ENCODE measurements at regions not wholly inside any gene's neighbourhood (a gene's known extent, or its start where the extent isn't known, plus 50 kb on each side); places are given as distances from the start of the nearest gene placed in this dataset.

DNA sequence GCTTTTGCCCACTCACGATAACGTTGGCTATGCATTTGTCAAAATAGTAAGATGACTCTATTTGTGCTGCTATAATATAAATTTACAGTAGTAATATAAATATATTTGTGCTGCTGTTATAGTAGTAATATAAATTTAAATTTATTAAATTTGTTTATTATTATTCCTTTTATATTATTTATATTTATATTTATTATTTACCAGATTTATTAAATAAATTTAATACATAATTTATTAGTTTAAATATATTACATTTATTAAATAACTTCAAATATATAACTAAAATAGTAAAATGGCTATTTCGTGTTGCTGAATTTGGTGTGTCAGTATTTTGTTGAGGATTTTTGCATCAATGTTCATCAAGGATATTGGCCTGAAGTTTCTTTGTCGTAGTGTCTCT lies 246.5 kb upstream of the FGF16 start:
- Histone ChIP-seq H3K4me1 (no peaks in the 10 kb centered on the region), H3K9me3 (peaks cover 0 to 12% of the 10 kb centered on the region in 2 donors), H3K36me3 (no peaks in the 10 kb centered on the region), H3K4me3 (no peak overlapping the region), H3K27ac (no peak overlapping the region), H3K27me3 (no peaks in the 10 kb centered on the region)
- no peak for DNase-seq
- intact Hi-C loops (cut with DNase I), result no loop called here
- TF ChIP-seq, protein P1, sequence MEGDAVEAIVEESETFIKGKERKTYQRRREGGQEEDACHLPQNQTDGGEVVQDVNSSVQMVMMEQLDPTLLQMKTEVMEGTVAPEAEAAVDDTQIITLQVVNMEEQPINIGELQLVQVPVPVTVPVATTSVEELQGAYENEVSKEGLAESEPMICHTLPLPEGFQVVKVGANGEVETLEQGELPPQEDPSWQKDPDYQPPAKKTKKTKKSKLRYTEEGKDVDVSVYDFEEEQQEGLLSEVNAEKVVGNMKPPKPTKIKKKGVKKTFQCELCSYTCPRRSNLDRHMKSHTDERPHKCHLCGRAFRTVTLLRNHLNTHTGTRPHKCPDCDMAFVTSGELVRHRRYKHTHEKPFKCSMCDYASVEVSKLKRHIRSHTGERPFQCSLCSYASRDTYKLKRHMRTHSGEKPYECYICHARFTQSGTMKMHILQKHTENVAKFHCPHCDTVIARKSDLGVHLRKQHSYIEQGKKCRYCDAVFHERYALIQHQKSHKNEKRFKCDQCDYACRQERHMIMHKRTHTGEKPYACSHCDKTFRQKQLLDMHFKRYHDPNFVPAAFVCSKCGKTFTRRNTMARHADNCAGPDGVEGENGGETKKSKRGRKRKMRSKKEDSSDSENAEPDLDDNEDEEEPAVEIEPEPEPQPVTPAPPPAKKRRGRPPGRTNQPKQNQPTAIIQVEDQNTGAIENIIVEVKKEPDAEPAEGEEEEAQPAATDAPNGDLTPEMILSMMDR (IDR thresholded peaks at IDR 0.05), result no peak
- no peak for ATAC-seq

GRCh38 chrX:77223046-77223445 lies 224.1 kb upstream of the FGF16 start:
- no peaks in the 10 kb centered on the region for H3K36me3 ChIP-seq
- no peak overlapping the region for H3K4me3 ChIP-seq
- no peaks in the 10 kb centered on the region for H3K4me1 ChIP-seq
- TF ChIP-seq, protein P1 (IDR thresholded peaks at IDR 0.05), result no peak
- DNase-seq (no peak), ATAC-seq (no peak)
- H3K9me3 ChIP-seq, result no peaks in the 10 kb centered on the region
- H3K27me3 ChIP-seq, result no peaks in the 10 kb centered on the region
- H3K27ac ChIP-seq, result no peak overlapping the region
- intact Hi-C loops (cut with DNase I), result no loop called here

DNA sequence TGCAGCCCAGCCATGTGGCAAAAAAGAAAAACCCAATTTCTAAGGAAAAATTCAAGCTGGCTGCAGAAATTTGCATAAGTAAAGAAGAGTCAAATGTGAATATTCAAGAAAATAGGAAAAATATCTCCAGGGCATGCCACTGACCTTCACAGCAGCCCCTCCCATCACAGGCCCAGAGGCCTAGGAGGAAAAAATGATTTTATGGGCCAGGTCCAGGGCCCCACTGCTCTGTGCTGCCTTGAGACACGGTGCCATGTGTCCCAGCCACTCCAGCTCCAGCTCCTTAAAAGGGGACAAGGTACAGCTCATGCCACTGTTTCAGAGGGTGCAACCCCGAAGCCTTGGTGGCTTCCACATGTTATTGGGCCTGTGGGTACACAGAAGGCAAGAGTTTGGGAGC lies 182.7 kb upstream of the FGF16 start:
- TF ChIP-seq, protein P1 (IDR thresholded peaks at IDR 0.05), result no peak
- H3K27ac ChIP-seq, result no peak overlapping the region
- no peaks in the 10 kb centered on the region for H3K4me1 ChIP-seq
- peaks cover 0 to 33% of the 10 kb centered on the region in 2 donors for H3K9me3 ChIP-seq
- DNase-seq, result no peak
- ATAC-seq, result no peak
- H3K4me3 ChIP-seq, result no peak overlapping the region
- intact Hi-C loops (cut with DNase I), result no loop called here
- H3K27me3 ChIP-seq, result no peaks in the 10 kb centered on the region
- H3K36me3 ChIP-seq, result no peaks in the 10 kb centered on the region

GRCh38 chrX:77275392-77275791 lies 171.8 kb upstream of the FGF16 start:
- intact Hi-C loops (cut with DNase I), result no loop called here
- no peaks in the 10 kb centered on the region for H3K9me3 ChIP-seq
- TF ChIP-seq, protein P1 (IDR thresholded peaks at IDR 0.05), result no peak

DNA sequence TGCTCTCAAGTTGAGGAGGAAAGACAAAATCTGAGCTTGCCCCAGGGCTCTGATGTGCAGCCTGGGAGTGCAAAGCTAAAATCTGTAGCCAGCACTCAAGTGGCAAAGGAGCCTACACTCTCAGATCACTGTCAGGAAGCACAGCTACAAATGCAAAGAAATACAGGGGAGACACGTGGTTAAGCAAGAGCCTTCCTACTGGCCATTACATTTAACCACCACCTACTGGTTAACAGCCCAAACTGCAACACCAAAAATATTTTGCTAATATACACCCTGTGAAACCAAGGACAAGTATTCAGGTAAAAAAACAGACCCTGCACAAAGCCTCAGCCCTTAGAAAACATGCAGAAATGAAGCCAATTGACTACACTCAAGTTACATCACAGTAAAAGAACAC lies 170.4 kb upstream of the FGF16 start:
- intact Hi-C loops (cut with DNase I), result no loop called here
- ATAC-seq (no peak), DNase-seq (no peak)
- Histone ChIP-seq H3K36me3 (no peaks in the 10 kb centered on the region), H3K9me3 (peaks cover 0 to 5% of the 10 kb centered on the region in 2 donors), H3K27ac (no peak overlapping the region), H3K27me3 (no peaks in the 10 kb centered on the region), H3K4me1 (no peaks in the 10 kb centered on the region), H3K4me3 (no peak overlapping the region)
- TF ChIP-seq, protein P1 (IDR thresholded peaks at IDR 0.05), result no peak

More at GRCh38 chrX:77275392-77275791, 171.8 kb upstream of the FGF16 start:
- ATAC-seq (no peak), DNase-seq (no peak)
- Histone ChIP-seq H3K4me3 (no peak overlapping the region), H3K4me1 (no peaks in the 10 kb centered on the region), H3K36me3 (no peaks in the 10 kb centered on the region), H3K27ac (no peak overlapping the region), H3K27me3 (no peaks in the 10 kb centered on the region)
